ENCODE measurements at regions not wholly inside any gene's neighbourhood (a gene's known extent, or its start where the extent isn't known, plus 50 kb on each side); places are given as distances from the start of the nearest gene placed in this dataset.
"Not testable (repeated sequence)": the region's sequence is repeated elsewhere in the genome, so short reads cannot be mapped to it uniquely, and the experiment has no call there.

- no peak for DNase-seq
These were observed 692.6 kb upstream of the COBL start for GRCh38 chr7:52009181-52009580.

- DNase-seq: no peak
These were observed 690.1 kb upstream of the COBL start for GRCh38 chr7:52006674-52007073.

- no peak for DNase-seq
These were observed 689.0 kb upstream of the COBL start for GRCh38 chr7:52005613-52006012.

GRCh38 chr7:51995596-51996179, 679.1 kb upstream of the COBL start:
- no peak for DNase-seq

GRCh38 chr7:51982653-51983052, 666.0 kb upstream of the COBL start:
- DNase-seq: no peak

- DNase-seq: no peak
These were observed 664.2 kb upstream of the COBL start for GRCh38 chr7:51980812-51981211.

- DNase-seq: no peak
These were observed 663.7 kb upstream of the COBL start for GRCh38 chr7:51980313-51980712.

GRCh38 chr7:51977913-51978312, 661.3 kb upstream of the COBL start:
- DNase-seq: no peak

- no peak for DNase-seq
These were observed 657.3 kb upstream of the COBL start for GRCh38 chr7:51973939-51974338.

- DNase-seq: no peak
These were observed 656.5 kb upstream of the COBL start for GRCh38 chr7:51973071-51973470.

- DNase-seq: no peak
These were observed 654.5 kb upstream of the COBL start for GRCh38 chr7:51970961-51971665.

- DNase-seq: no peak
These were observed 651.9 kb upstream of the COBL start for GRCh38 chr7:51968461-51968860.

- no peak for DNase-seq
These were observed 648.8 kb upstream of the COBL start for GRCh38 chr7:51965454-51965853.

GRCh38 chr7:51961804-51962203, 645.2 kb upstream of the COBL start:
- no peak for DNase-seq

- DNase-seq: peak; percentile 0
These were observed 634.2 kb upstream of the COBL start for GRCh38 chr7:51950813-51951212.

- DNase-seq: no peak
These were observed 633.4 kb upstream of the COBL start for GRCh38 chr7:51949726-51950644.

- no peak for DNase-seq
These were observed 614.2 kb upstream of the COBL start for GRCh38 chr7:51930834-51931233.

GRCh38 chr7:51929818-51930217, 613.2 kb upstream of the COBL start:
- no peak for DNase-seq

- no peak for DNase-seq
These were observed 611.1 kb upstream of the COBL start for GRCh38 chr7:51927738-51928137.

GRCh38 chr7:51918581-51918980, 602.0 kb upstream of the COBL start:
- DNase-seq: no peak

GRCh38 chr7:51901489-51901840, 584.9 kb upstream of the COBL start:
- no peak for DNase-seq

GRCh38 chr7:51900755-51901488, 584.3 kb upstream of the COBL start:
- DNase-seq: not testable (repeated sequence)

- DNase-seq: no peak
These were observed 583.0 kb upstream of the COBL start for GRCh38 chr7:51899611-51900010.

All from fibroblast of skin of scalp (primary cell).